H54 (cell line): ENCODE measurements at regions not wholly inside any gene's neighbourhood (a gene's known extent, or its start where the extent isn't known, plus 50 kb on each side); places are given as distances from the start of the nearest gene placed in this dataset.

ENCODE experiments used
- DNase-seq: peaks from one replicate; pipeline ENCODE4 v3.0.0; 2011; ENCODE audit warnings: low spot score, mixed read lengths; ENCODE audit not compliant: insufficient read length
- FAIRE-seq: peaks from 3 replicates; lab custom pipeline; 2011; peaks lifted over from hg19 to GRCh38; lab: Jason Lieb, UNC
- POLR2A ChIP-seq: IDR thresholded peaks from 2 replicates; pipeline ENCODE4 v1.6.1; 2011; ENCODE audit warnings: low read depth, mild to moderate bottlenecking, low read length

GRCh38 chr2:60676706-60677330 is 79.2 kb upstream of the PAPOLG start:
- DNase-seq (no peak), FAIRE-seq (no peak)
- TF ChIP-seq POLR2A: no peak

- FAIRE-seq: no peak
- no peak for DNase-seq
Observed at GRCh38 chr2:60677356-60677755, 78.7 kb upstream of the PAPOLG start.

DNA sequence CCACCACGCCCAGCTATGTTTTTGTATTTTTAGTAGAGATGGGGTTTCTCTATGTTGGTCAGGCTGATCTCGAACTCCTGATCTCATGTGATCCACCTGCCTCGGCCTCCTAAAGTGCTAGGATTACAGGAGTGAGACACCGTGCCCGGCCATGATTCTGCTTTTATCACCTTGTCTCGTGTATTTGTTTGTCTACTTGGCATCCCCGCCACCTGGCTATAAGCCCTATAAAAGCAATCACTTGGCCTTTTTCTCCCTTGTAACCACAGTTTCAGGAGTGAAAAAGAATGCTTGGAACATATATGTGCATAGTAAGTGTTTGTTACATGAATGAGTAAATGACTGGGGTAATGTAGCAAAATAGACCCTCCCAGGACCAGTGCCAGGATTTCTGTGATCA is 77.5 kb upstream of the PAPOLG start:
- DNase-seq (no peak), FAIRE-seq (no peak)
- no peak for TF ChIP-seq POLR2A

More at GRCh38 chr2:60677356-60677755, 78.7 kb upstream of the PAPOLG start:
- no peak for TF ChIP-seq POLR2A

GRCh38 chr2:60679036-60679780 is 76.9 kb upstream of the PAPOLG start:
- DNase-seq: no peak
- no peak for TF ChIP-seq POLR2A
- FAIRE-seq: no peak

- TF ChIP-seq POLR2A: no peak
- FAIRE-seq (no peak), DNase-seq (no peak)
Observed at GRCh38 chr2:60693551-60693950, 62.5 kb upstream of the PAPOLG start.

- TF ChIP-seq POLR2A: no peak
- FAIRE-seq (no peak), DNase-seq (no peak)
Observed at GRCh38 chr2:60695793-60696192, 60.3 kb upstream of the PAPOLG start.

- FAIRE-seq: no peak
- no peak for DNase-seq
- no peak for TF ChIP-seq POLR2A
Observed at GRCh38 chr2:60699617-60700016, 56.5 kb upstream of the PAPOLG start.

GRCh38 chr2:60706021-60706420 is 50.0 kb upstream of the PAPOLG start:
- DNase-seq: no peak
- TF ChIP-seq POLR2A: no peak

More at GRCh38 chr2:60706021-60706420, 50.0 kb upstream of the PAPOLG start:
- FAIRE-seq: no peak
